ENCODE measurements at regions not wholly inside any gene's neighbourhood (a gene's known extent, or its start where the extent isn't known, plus 50 kb on each side); places are given as distances from the start of the nearest gene placed in this dataset.

GRCh38 chr11:44507491-44507890 lies 58.0 kb upstream of the CD82 start:
- TF ChIP-seq CTCF (IDR thresholded peaks at IDR 0.05) (no peak), POLR2A (IDR thresholded peaks at IDR 0.05) (no peak)

All from suprapubic skin (tissue), 3 donors.